Activated T-cell treated with anti-CD3 and anti-CD28 coated beads for 24 hours (primary cell): ENCODE measurements at regions not wholly inside any gene's neighbourhood (a gene's known extent, or its start where the extent isn't known, plus 50 kb on each side); places are given as distances from the start of the nearest gene placed in this dataset.
A peak's percentile ranks its signal among the peaks of the same experiment; 100 is the strongest.
"Not testable (repeated sequence)": the region's sequence is repeated elsewhere in the genome, so short reads cannot be mapped to it uniquely, and the experiment has no call there.

ENCODE experiments used
- DNase-seq: peaks from one replicate; pipeline ENCODE4 v3.0.0-alpha.2; 2020; ENCODE audit warnings: low read depth

DNA sequence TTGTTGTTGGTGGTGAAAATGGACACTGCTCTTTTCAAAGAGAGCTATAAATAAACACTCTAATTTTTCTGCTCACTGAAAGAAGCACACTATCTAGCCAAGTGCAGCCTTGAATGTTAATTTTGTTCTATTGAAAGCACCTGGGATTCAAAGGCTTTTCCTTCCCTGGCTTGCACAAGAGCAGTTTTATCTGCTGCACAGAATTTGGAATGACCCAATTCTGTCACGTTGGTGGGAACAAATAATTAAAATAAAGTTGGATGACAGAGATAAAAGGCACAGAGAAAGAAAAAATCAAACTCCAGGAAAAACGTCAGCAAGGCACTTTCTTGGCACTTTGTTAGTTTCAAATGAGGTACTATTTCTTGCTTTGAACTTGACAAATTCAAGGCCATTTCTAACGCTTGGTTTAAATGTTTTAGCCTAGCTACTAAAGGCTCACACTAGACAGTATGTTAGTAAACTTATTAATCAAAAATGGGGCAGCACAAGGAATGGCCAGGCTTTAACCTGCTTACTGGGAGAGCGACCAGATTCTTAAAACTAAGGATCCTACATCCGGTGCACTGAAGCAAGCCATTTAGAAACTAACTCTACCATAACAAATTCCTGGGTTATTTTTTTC is 145.5 kb upstream of the ARG1 start:
- DNase-seq, result no peak

DNA sequence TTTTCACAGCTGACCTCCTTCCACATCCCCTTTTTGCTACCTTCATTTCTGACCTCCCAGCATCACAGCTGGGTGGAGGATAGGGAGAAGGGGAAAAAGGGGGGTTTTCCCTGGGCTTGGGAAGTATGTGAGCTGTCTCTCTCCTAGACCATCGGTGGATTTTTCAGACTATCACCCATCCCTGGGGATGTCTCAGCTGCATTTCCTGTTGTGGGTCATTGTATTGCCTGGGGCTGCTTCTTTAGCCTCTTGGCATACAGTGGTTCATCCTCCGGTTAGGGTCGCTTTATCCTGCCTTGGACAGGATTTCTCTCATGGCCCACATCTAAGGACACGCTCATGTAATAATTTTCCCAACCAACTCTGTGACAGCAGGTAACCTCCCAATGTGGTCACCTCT is 142.5 kb upstream of the ARG1 start:
- no peak for DNase-seq

DNA sequence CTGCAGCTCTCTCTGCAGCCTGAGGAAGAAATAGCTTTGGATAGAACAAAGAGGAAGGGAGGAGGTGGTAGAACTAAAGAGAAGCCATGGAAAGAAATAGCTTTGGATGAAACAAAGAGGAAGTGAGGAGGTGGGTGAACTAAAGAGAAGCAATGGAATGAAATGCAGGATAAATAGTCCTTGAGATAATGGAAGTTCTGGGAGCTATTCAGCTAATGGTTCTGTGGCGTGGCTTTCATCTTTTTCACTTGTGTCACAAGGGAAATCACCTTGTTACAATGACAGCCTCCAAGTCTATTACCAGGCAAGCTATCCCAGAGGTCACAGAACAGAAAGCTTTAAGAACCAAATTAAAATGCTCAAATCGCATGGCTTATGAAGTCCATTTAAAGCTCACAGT is 141.3 kb upstream of the ARG1 start:
- no peak for DNase-seq

DNA sequence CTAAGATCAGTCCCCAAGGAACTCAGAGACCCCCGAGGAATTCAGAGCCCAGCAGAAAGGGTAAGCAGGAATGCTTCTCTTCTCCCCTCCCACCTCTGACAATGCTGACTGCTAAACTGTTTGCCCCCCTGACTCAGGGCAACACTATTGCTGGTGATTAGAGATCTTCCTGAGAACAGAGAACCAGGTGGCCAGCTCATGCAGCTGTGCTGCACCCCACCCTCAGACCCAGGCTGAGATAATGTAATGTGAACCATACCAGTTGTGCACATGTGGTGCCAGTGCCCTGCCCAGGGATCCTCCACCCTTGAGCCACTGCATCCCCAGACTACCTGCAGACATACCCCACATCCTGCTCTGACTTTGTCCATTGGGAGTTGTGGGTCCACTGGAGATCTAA is 139.1 kb upstream of the ARG1 start:
- DNase-seq, result no peak

DNA sequence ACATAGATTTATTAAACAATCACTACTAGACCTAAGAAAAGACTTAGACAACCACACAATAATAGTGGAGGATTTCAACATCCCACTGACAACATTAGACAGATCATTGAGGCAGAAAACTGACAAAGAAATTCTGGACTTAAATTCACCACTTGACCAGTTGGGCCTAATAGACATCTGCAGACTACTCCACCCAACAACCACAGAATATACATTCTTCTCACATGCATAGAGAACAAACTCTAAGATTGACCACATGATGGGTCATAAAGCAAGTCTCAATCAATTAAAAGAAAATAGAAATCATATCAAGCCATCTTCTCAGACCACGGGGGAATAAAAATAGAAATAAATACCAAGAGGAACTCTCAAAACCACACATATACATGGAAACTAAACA is 136.7 kb upstream of the ARG1 start:
- no peak for DNase-seq

DNA sequence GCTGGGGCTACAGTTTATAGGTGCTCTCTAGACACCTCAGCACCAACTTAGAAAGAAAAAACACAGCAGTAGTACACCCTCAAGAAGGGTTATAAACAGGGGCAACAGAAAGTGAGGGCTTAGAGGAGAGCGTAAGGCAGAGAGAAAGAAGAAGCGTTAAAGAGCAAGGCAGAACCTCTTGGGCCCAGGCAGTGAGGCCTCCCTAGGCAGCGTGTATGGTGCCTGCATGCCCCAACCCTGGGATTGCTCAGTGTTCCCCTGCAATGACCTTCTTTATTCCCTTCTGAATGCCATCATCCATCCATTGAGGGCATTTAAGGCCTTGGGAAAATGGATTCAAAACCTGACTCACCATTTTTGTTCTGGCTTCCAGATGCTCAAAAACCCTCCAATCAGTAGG is 130.0 kb upstream of the ARG1 start:
- DNase-seq, result no peak

DNA sequence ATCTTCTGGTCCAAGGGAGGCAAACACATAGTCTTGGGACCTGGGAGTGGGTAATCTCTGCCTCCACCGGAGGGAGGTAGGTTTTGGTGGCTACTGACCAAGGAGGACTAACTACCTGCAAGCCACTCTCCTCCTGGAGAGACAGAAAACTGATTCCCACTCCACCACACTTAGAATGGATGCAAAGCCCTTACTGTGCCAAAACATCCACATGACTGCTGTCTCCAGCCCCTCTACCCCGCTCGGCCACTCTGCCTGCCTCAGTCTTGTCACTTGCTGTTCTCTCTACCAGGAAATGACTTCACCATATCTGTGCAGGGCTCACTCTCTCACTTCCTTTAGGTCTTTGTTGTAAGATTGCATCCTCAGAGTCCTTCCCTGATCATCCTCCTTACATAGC is 129.5 kb upstream of the ARG1 start:
- DNase-seq, result peak; percentile 26

DNA sequence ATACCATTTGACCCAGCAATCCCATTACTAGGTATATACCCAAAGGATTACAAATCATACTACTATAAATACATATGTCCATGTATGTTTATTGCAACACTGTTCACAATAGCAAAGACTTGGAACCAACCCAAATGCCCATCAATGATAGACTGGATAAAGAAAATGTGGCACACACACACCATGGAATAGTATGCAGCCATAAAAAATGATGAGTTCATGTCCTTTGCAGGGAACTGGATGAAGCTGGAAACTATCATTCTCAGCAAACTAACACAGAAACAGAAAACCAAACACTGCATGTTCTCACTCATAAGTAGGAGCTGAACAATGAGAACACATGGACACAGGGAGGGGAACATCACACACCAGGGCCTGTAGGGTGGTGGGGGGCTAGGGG is 127.7 kb upstream of the ARG1 start:
- DNase-seq, result not testable (repeated sequence)

DNA sequence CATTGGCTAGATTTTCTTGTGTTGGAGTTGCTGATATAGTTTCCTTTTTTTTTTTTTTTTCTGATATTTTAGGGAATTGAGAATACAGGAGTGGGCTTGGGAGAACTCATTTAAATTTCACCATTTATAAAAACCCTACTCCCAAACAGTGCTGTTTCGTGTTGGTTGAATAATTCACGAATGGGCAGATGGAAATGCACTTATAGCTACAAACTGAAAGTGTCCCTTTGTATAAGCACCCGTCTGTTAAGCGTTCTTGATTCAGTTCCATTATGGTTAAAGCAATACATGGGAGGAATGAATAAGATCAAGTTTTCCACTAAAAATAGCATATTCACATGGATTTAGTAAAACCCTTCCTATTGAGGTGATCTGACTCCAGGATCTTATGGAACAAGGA is 122.2 kb upstream of the ARG1 start:
- DNase-seq, result no peak

DNA sequence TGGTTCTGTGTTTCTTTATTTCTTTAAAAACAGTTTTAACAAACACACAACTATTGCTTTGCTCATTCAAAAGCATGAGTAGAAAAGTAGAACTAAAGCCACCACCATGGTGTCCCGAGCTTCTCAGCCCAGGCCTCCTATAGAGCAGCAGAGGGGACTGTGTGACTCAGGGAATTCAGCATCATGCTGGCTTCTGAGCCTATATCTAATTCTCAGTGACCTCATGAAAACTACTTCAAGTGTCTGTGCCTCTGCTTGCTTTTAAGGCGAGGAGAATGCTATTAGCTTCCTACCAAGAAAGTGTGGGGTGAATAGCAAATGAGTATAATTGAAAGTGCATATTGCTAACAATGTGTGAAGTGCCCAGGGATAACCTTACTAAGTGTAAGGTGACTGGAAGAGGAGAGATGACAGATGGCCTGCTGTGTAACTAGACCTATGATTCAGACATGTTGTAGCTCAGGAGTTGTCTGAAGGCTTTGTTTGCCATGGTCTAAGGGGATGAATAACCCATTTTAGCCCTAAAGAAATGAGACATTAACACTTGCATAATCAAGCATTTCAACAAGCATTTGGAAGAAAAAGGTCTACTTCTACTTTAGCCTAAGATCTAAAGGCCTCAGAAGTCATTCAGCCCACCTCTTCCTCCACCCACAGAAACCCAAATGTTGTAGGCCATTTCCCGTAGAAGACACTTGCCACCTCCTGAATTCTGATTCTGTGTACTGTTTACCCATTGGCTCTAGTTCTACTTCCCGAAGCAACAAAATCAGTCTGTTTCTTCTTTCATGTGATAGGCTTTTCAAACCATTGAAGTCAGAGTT is 121.5 kb upstream of the ARG1 start:
- DNase-seq, result no peak

DNA sequence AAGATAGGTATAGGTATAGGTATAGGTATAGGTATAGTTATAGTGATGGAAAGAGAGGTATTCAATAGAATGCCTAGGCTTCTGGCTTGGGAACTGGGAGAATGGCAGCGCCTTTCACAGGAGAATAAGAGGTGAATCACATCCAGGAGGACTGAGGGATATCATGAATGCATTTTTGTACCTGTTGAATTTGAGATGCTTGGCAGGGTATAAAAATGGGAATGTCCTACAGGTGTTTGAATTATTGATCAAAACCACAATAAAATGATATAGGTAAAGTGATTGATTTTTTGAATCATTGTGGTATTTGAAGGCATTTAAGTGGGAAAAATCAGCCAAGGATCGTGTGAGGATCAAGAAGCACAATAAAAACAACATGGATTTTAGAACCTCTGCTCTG is 119.2 kb upstream of the ARG1 start:
- DNase-seq, result no peak

DNA sequence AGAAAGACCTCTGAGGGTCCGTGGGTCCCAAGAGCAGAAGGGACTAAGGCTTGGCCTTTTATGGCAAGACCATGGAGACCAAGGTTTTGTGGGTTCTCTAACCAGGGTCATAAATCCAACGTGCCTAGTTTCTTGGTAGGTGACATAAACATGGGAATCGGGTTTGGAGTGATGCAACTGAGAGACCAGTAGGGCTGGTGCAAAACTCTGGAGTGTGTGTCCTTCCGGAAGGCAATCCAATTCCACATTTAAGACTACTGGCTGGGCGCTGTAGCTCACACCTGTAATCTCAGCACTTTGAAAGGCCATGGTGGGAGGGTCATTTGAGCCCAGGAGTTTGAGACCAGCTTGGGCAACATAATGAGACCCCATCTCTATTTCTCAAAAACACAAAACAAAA is 116.5 kb upstream of the ARG1 start:
- DNase-seq, result no peak

DNA sequence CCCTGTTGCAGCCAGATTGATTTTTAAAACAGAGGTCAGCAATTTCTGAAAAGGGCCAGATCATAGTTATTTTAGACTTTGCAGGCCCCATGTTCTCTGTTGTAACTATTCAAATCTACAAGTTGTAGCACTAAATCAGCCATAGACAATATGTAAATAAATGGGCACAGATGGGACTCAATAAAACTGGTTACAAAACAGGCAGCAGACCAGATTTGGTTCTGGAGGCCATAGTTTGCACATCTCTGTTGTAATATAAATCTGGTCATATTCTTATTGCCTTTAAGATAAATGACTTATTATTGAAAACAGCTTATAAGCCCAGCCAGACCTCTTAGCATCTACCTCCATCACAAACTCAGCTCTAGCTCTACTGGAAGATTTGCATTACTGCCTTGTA is 114.0 kb upstream of the ARG1 start:
- no peak for DNase-seq

DNA sequence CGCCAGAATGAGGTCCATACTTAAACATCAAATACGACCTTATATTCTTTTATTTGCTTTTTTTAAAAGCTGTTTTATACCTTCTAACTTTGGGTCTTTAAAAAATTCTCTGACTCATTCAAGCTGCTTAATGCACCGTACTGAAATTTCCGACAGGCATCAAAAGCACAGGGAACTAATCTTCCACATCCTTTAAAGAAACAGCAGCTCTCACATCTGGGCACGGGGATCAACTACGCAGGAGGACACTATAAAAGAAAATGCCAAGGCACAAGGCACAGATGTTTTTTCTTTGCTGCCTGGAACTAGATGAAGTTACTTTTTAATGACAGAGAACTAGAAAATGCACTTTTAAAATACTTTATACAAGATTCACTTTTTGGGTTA is 112.4 kb upstream of the ARG1 start:
- no peak for DNase-seq

DNA sequence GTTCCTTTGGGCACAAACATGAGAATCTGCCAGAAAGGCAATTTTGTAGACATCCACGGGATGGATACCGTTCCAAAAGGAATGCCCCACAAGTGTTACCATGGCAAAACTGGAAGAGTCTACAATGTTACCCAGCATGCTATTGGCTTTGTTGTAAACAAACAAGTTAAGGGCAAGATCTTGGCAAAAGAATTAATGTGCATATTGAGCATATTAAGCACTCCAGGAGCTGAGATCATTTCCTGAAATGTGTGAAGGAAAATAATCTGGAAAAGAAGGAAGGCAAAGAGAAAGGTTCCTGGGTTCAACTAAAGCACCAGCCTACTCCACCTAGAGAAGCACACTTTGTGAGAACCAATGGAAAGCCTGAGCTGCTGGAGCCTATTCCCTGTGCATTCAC is 103.9 kb upstream of the ARG1 start:
- no peak for DNase-seq

DNA sequence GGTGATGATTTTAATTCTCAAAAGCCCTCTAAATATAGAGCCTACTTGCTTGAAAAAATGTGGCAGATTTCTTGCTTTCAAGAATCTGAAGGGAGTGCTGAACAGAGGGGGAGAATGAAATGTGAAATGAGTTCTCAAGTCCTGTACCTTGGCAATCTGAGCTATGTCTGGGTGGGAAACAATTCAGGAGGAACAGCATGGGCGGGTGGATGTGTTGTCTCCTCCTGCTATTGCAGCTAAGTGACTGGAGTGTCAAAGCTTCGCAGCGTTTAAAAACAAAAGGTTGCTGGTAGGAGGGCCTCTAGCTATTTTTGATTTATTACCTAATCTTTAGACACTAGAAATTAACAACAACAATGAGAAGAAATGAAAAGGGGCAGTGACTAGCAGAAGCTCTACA is 102.5 kb upstream of the ARG1 start:
- no peak for DNase-seq

DNA sequence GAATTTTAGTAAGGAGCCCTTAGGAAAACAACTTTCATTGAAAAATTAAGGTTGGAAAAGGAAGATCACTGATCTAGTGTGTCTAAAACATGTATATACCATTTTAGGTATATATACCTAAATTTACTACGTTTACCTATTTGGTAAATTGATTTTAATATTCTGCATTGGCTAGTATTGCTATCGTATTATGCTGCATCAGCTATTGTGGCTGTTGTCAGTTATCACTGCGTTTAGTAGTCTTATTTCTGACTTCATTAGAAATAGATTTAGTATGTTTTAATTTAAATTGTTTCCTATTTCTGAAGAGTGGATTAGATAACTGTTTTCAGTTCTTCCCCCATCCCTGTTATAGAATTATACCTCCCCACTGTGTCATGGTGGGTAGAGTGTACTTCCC is 101.7 kb upstream of the ARG1 start:
- no peak for DNase-seq

DNA sequence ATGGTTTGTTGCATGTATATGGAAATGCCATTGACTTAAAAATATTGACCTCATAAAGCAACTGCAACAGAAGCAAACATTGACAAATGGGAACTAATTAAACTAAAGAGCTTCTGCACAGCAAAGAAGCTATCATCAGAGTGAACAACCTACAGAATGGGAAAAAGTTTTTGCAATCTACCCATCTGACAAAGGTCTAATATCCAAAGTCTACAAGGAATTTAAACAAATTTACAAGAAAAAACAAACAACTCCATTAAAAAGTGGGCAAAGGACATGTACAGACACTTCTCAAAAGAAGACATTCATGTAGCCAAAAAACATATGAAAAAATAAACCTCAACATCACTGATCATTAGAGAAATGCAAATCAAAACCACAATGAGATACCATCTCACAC is 99.7 kb upstream of the ARG1 start:
- DNase-seq, result not testable (repeated sequence)

DNA sequence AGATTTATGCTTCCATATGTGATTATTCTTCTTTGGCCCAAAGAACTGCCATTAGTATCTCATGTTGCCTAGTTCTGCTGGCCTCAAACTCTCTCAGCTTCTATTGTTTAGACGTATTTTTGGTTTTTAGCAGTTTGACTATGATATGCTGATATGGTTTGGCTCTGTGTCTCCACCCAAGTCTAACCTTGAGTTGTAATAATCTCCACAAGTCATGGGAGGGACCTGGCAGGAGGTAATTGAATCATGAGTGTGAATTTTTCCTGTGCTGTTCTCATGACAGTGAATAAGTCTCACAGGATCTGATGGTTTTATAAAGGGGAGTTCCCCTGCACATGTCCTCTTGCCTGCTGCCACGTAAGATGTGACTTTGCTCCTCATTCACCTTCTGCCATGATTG is 96.7 kb upstream of the ARG1 start:
- DNase-seq, result no peak

DNA sequence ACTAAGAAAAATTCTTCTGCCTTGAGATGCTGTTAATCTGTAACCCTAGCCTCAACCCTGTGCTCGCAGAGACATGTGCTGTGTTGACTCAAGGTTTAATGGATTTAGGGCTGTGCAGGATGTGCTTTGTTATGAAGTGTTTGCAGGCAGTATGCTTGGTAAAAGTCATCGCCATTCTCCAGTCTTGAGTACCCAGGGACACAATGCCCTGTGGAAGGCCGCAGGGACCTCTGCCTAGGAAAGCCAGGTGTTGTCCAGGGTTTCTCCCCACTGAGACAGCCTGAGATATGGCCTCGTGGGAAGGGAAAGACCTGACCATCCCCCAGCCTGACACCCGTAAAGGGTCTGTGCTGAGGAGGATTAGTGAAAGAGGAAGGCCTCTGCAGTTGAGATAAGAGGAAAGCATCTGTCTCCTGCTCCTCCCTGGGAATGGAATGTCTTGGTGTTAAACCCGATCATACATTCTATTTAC is 94.2 kb upstream of the ARG1 start:
- not testable (repeated sequence) for DNase-seq

DNA sequence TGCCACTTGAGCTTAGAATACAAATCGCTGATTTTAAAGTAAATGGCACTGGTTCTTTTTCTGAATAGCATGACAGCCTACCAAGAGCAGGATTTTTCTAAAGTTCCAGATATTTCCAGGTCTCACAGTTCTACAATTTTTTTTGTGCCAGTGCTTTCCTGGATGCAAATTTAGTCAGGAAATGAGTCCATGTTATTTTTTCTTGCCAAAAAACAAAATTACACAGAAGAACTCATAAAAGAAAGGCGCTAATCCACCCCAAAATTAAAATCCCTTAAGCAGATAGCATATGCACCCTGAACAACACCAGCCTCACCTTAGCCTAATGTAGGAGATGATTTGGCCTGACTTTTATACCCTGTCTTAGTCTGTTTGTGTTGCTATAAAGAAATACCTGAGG is 86.4 kb upstream of the ARG1 start:
- no peak for DNase-seq

DNA sequence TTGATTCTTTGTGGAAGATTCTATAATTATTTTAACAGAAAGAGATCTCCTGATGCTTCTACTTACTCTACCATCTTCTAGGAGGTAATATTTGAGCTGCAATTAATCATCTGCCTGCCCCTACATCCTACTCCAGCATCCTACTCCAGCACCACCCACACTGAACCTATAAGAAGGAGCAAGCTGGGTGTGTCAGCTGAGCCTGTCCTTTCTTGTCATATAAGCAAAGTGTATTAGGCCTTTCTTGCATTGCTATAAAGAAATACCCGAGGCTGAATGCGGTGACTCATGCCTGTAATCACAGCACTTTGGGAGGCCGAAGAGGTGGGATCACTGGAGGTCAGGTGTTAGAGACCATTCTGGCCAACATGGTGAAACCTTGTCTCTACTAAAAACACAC is 84.2 kb upstream of the ARG1 start:
- DNase-seq, result no peak

DNA sequence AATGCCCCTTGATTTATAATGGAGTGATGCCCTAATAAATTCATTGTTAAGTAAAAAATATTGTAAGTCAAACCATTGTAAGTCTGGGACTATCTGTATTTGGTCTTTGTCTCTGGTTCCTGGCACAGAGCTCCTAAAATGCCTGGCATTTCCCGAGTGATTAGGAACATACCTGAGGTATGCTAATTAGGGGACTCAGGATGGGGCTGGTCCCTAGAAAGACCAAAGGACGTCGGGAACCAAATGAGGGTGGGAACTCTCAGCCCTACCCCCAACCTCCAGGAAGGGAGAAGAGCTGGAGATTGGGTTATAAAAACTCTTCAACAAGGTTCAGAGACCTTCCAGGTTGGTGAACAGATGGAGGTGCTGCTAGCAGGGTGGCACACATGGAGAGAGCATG is 82.6 kb upstream of the ARG1 start:
- no peak for DNase-seq
